ENCODE measurements at regions not wholly inside any gene's neighbourhood (a gene's known extent, or its start where the extent isn't known, plus 50 kb on each side); places are given as distances from the start of the nearest gene placed in this dataset.

- TF ChIP-seq TAF1 (IDR thresholded peaks at IDR 0.05; ENCODE audit: borderline replicate concordance, insufficient read depth, low read length) (no peak), FOXP2 (optimal IDR thresholded peaks at IDR 0.05; ENCODE audit: borderline replicate concordance, extremely low read depth, extremely low read length, insufficient read depth) (no peak), POLR2AphosphoS5 (IDR thresholded peaks at IDR 0.05; ENCODE audit: low read depth, low read length) (no peak), REST (IDR thresholded peaks at IDR 0.05; ENCODE audit: insufficient read depth in 1 of 2, low read depth in 2 of 2, low read length in 2 of 2) (no peak)
These were observed 90.5 kb downstream of the RBM43 start for GRCh38 chr2:151171186-151171585.

GRCh38 chr2:151166410-151166809, 95.3 kb downstream of the RBM43 start:
- TF ChIP-seq TAF1 (IDR thresholded peaks at IDR 0.05; ENCODE audit: borderline replicate concordance, insufficient read depth, low read length) = no peak
- TF ChIP-seq POLR2AphosphoS5 (IDR thresholded peaks at IDR 0.05; ENCODE audit: low read depth, low read length) = no peak
- no peak for TF ChIP-seq REST (IDR thresholded peaks at IDR 0.05; ENCODE audit: insufficient read depth in 1 of 2, low read depth in 2 of 2, low read length in 2 of 2)
- no peak for TF ChIP-seq SIN3A (IDR thresholded peaks at IDR 0.05; ENCODE audit: borderline replicate concordance, insufficient read depth, low read length)
- TF ChIP-seq FOXP2 (optimal IDR thresholded peaks at IDR 0.05; ENCODE audit: borderline replicate concordance, extremely low read depth, extremely low read length, insufficient read depth) = no peak

GRCh38 chr2:151165105-151165684, 96.5 kb downstream of the RBM43 start:
- TF ChIP-seq POLR2AphosphoS5 (IDR thresholded peaks at IDR 0.05; ENCODE audit: low read depth, low read length) = no peak

- no peak for TF ChIP-seq FOXP2 (optimal IDR thresholded peaks at IDR 0.05; ENCODE audit: borderline replicate concordance, extremely low read depth, extremely low read length, insufficient read depth)
- TF ChIP-seq TAF1 (IDR thresholded peaks at IDR 0.05; ENCODE audit: borderline replicate concordance, insufficient read depth, low read length) = no peak
- no peak for TF ChIP-seq POLR2AphosphoS5 (IDR thresholded peaks at IDR 0.05; ENCODE audit: low read depth, low read length)
- TF ChIP-seq REST (IDR thresholded peaks at IDR 0.05; ENCODE audit: insufficient read depth in 1 of 2, low read depth in 2 of 2, low read length in 2 of 2) = no peak
- TF ChIP-seq SIN3A (IDR thresholded peaks at IDR 0.05; ENCODE audit: borderline replicate concordance, insufficient read depth, low read length) = no peak
These were observed 99.7 kb downstream of the RBM43 start for GRCh38 chr2:151161821-151162551.

- no peak for TF ChIP-seq REST (IDR thresholded peaks at IDR 0.05; ENCODE audit: insufficient read depth in 1 of 2, low read depth in 2 of 2, low read length in 2 of 2)
- TF ChIP-seq POLR2AphosphoS5 (IDR thresholded peaks at IDR 0.05; ENCODE audit: low read depth, low read length) = no peak
- TF ChIP-seq SIN3A (IDR thresholded peaks at IDR 0.05; ENCODE audit: borderline replicate concordance, insufficient read depth, low read length) = no peak
- TF ChIP-seq TAF1 (IDR thresholded peaks at IDR 0.05; ENCODE audit: borderline replicate concordance, insufficient read depth, low read length) = no peak
- TF ChIP-seq FOXP2 (optimal IDR thresholded peaks at IDR 0.05; ENCODE audit: borderline replicate concordance, extremely low read depth, extremely low read length, insufficient read depth) = no peak
These were observed 102.5 kb downstream of the RBM43 start for GRCh38 chr2:151159109-151159662.

Measured in PFSK-1 (cell line).